RWPE2 (cell line): ENCODE measurements at regions not wholly inside any gene's neighbourhood (a gene's known extent, or its start where the extent isn't known, plus 50 kb on each side); places are given as distances from the start of the nearest gene placed in this dataset.

Experiments used
- ATAC-seq: fragments of 200-7000 bp; cut with Tn5 transposase; 3 replicates; pipeline ENCODE4 v1.9.1; 2021; ENCODE audit warnings: low read depth
- DNase-seq: peaks from one replicate; pipeline ENCODE4 v3.0.0-alpha.2; 2020; ENCODE audit warnings: low spot score
- H3K27ac ChIP-seq: fragments of 450-650 bp; 2 replicates; pipeline ENCODE4 v1.5.1; 2017; ENCODE audit warnings: mild to moderate bottlenecking; ENCODE audit not compliant: poor library complexity, severe bottlenecking
- H3K27me3 ChIP-seq: fragments of 250-450 bp; sonication (Bioruptor Pico); 2 replicates; pipeline ENCODE4 v1.5.1; 2021; ENCODE audit warnings: mild to moderate bottlenecking, moderate library complexity; ENCODE audit not compliant: insufficient read depth, poor library complexity, severe bottlenecking
- H3K36me3 ChIP-seq: fragments of 250-450 bp; sonication (Bioruptor Pico); 2 replicates; pipeline ENCODE4 v1.5.1; 2020; ENCODE audit warnings: low read depth, mild to moderate bottlenecking, moderate library complexity
- H3K4me1 ChIP-seq: fragments of 250-450 bp; sonication (Bioruptor Pico); 2 replicates; pipeline ENCODE4 v1.5.1; 2021; ENCODE audit warnings: mild to moderate bottlenecking, moderate library complexity; ENCODE audit not compliant: insufficient read depth, poor library complexity, severe bottlenecking
- H3K4me3 ChIP-seq: fragments of 250-450 bp; sonication (Bioruptor Pico); 2 replicates; pipeline ENCODE4 v1.5.1; 2021; ENCODE audit warnings: mild to moderate bottlenecking, moderate library complexity; ENCODE audit not compliant: severe bottlenecking
- H3K9me3 ChIP-seq: fragments of 250-450 bp; sonication (Bioruptor Pico); 2 replicates; pipeline ENCODE4 v1.5.1; 2021; ENCODE audit warnings: mild to moderate bottlenecking, moderate library complexity; ENCODE audit not compliant: severe bottlenecking
- CTCF ChIP-seq: fragments of 450-650 bp; IDR thresholded peaks from one replicate; pipeline ENCODE4 v1.5.1; 2017; ENCODE audit warnings: mild to moderate bottlenecking, moderate library complexity; ENCODE audit not compliant: poor library complexity, severe bottlenecking

GRCh38 chr4:159508917-159509500 is 406.1 kb downstream of the RAPGEF2 start:
- no peak for ATAC-seq
- DNase-seq = no peak
- no peak for TF ChIP-seq CTCF
- Histone ChIP-seq H3K27ac (no peak overlapping the region), H3K4me1 (peaks cover 5% of the 10 kb centered on the region), H3K9me3 (no peaks in the 10 kb centered on the region), H3K27me3 (no peaks in the 10 kb centered on the region), H3K4me3 (no peak overlapping the region), H3K36me3 (no peaks in the 10 kb centered on the region)

GRCh38 chr4:159512348-159512747 is 409.5 kb downstream of the RAPGEF2 start:
- Histone ChIP-seq H3K4me3 (no peak overlapping the region), H3K9me3 (no peaks in the 10 kb centered on the region), H3K36me3 (no peaks in the 10 kb centered on the region), H3K27ac (no peak overlapping the region), H3K27me3 (no peaks in the 10 kb centered on the region), H3K4me1 (no peaks in the 10 kb centered on the region)
- DNase-seq (no peak), ATAC-seq (no peak)
- no peak for TF ChIP-seq CTCF

GRCh38 chr4:159515314-159516025 is 412.6 kb downstream of the RAPGEF2 start:
- no peaks in the 10 kb centered on the region for H3K27me3 ChIP-seq
- H3K9me3 ChIP-seq = no peaks in the 10 kb centered on the region
- H3K36me3 ChIP-seq = no peaks in the 10 kb centered on the region
- H3K4me1 ChIP-seq = no peaks in the 10 kb centered on the region
- no peak overlapping the region for H3K27ac ChIP-seq
- DNase-seq = no peak
- TF ChIP-seq CTCF = no peak
- ATAC-seq = no peak
- H3K4me3 ChIP-seq = no peak overlapping the region

GRCh38 chr4:159516556-159517140 is 413.8 kb downstream of the RAPGEF2 start:
- DNase-seq (no peak), ATAC-seq (peak; percentile 46; the same call in 1 of the 3 replicates)

More at GRCh38 chr4:159516556-159517140, 413.8 kb downstream of the RAPGEF2 start:
- Histone ChIP-seq H3K4me1 (no peaks in the 10 kb centered on the region), H3K9me3 (no peaks in the 10 kb centered on the region), H3K4me3 (no peak overlapping the region), H3K36me3 (no peaks in the 10 kb centered on the region), H3K27ac (no peak overlapping the region), H3K27me3 (no peaks in the 10 kb centered on the region)
- TF ChIP-seq CTCF = no peak
